ENCODE measurements at regions not wholly inside any gene's neighbourhood (a gene's known extent, or its start where the extent isn't known, plus 50 kb on each side); places are given as distances from the start of the nearest gene placed in this dataset.

DNA sequence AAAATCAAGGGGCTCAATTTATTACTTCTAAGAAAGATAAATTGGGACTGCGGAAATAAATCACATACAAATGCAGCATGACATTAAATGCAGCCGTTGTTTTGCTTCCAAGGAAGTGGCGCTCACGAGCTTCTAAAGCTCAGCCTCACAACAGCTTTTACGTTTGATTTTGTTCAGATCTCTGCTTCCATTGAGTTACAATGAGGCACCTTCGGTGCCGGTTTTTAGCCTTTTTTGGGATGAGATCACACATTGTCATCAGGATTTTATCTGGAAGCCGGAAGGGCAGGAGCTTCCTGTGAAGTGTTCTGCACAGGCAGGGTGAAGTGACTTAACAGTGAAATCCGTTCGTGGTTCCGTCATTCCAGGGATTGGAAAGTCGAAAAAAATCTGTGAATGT lies 209.8 kb downstream of the DCDC2C start (continued):
- TF ChIP-seq SREBF2 (IDR thresholded peaks at IDR 0.05): no peak
- no peak for TF ChIP-seq TP53 (CRISPR knock-in tag; IDR thresholded peaks at IDR 0.05)
- no peak for TF ChIP-seq HEYL (CRISPR knock-in tag; IDR thresholded peaks at IDR 0.05)
- TF ChIP-seq POLR2A (IDR thresholded peaks at IDR 0.05; ENCODE audit: low read length): no peak
- TF ChIP-seq JUN (IDR thresholded peaks at IDR 0.05): no peak
- TF ChIP-seq EHMT2 (IDR thresholded peaks at IDR 0.05; ENCODE audit: low read depth): no peak
- TF ChIP-seq, protein P1, sequence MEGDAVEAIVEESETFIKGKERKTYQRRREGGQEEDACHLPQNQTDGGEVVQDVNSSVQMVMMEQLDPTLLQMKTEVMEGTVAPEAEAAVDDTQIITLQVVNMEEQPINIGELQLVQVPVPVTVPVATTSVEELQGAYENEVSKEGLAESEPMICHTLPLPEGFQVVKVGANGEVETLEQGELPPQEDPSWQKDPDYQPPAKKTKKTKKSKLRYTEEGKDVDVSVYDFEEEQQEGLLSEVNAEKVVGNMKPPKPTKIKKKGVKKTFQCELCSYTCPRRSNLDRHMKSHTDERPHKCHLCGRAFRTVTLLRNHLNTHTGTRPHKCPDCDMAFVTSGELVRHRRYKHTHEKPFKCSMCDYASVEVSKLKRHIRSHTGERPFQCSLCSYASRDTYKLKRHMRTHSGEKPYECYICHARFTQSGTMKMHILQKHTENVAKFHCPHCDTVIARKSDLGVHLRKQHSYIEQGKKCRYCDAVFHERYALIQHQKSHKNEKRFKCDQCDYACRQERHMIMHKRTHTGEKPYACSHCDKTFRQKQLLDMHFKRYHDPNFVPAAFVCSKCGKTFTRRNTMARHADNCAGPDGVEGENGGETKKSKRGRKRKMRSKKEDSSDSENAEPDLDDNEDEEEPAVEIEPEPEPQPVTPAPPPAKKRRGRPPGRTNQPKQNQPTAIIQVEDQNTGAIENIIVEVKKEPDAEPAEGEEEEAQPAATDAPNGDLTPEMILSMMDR (IDR thresholded peaks at IDR 0.05): no peak
- no peak for TF ChIP-seq ZSCAN20 (CRISPR knock-in tag; IDR thresholded peaks at IDR 0.05)
- no peak for TF ChIP-seq MYC (IDR thresholded peaks at IDR 0.05; ENCODE audit: borderline replicate concordance, low read length)

DNA sequence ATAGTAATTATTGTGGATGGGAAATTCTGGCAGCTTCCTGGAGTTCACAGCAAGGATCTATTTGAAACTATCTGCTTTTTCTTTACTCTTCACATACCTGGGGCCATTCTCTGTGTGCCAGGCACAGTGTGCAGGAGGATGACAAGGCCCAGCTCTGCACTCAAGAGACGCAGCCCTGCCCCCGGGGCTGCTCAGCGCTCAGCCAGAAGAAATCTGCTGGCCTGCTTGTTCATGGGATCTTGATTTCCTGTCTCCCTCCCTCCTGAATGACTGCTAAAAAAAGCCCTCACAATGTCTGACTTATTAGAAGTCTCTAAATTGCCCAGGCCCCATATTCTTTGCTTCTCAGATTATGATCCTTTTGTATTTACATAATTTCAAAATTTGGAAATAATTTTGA lies 210.9 kb downstream of the DCDC2C start:
- no peak overlapping the region for H3K4me2 ChIP-seq
- DNase-seq (ENCODE audit: low read depth in 1 of 2, low spot score in 1 of 2) (no peak), FAIRE-seq (no peak), ATAC-seq (no peak)
- no peak overlapping the region for H3K4me3 ChIP-seq
- WGBS (ENCODE audit: missing lambda C conversion rate): 27% methylated on average over 3 of the region's 3 CpGs
- ChIA-PET CTCF (no interaction called here), POLR2A (no interaction called here)
- peaks cover 4% of the 10 kb centered on the region; the same call in 1 of the 3 replicates for H3K9me3 ChIP-seq
- TF ChIP-seq NPAS2 (CRISPR knock-in tag; IDR thresholded peaks at IDR 0.05; ENCODE audit: borderline replicate concordance) (no peak), FOXS1 (CRISPR knock-in tag; IDR thresholded peaks at IDR 0.05) (no peak), PHF8 (IDR thresholded peaks at IDR 0.05; ENCODE audit: borderline replicate concordance, low read depth) (no peak), HOXA7 (CRISPR knock-in tag; IDR thresholded peaks at IDR 0.05) (no peak), KDM5A (IDR thresholded peaks at IDR 0.05) (no peak), RCOR1 (IDR thresholded peaks at IDR 0.05; ENCODE audit: low read depth, low read length) (no peak)
- TF ChIP-seq, protein P2, sequence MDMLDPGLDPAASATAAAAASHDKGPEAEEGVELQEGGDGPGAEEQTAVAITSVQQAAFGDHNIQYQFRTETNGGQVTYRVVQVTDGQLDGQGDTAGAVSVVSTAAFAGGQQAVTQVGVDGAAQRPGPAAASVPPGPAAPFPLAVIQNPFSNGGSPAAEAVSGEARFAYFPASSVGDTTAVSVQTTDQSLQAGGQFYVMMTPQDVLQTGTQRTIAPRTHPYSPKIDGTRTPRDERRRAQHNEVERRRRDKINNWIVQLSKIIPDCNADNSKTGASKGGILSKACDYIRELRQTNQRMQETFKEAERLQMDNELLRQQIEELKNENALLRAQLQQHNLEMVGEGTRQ (IDR thresholded peaks at IDR 0.05): no peak
- TF ChIP-seq, protein P3, sequence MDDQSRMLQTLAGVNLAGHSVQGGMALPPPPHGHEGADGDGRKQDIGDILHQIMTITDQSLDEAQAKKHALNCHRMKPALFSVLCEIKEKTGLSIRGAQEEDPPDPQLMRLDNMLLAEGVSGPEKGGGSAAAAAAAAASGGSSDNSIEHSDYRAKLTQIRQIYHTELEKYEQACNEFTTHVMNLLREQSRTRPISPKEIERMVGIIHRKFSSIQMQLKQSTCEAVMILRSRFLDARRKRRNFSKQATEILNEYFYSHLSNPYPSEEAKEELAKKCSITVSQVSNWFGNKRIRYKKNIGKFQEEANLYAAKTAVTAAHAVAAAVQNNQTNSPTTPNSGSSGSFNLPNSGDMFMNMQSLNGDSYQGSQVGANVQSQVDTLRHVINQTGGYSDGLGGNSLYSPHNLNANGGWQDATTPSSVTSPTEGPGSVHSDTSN (IDR thresholded peaks at IDR 0.05): no peak
- no peaks in the 10 kb centered on the region for H3K4me1 ChIP-seq
- H3K27ac ChIP-seq: no peak overlapping the region

DNA sequence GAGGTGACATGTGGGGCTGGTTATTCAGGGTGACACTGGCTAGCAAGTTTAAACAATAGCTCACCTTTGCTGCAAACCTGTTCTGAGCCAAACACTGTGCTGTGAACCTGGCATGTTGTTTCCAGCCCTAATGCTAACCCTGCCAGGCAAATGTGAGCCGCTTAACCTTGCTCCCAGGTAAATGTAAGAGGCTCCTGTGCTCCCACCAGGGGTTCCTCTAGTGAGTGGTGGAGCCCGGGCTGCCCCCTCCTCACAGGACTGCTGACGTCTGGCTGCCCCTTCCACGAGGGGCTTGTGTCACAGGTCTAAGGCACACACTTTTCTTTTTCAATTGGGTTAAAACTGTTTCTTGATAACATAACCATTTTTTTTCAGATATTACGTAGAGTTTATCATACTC lies 223.7 kb downstream of the DCDC2C start:
- FAIRE-seq: no peak
- DNase-seq (ENCODE audit: low read depth in 1 of 2, low spot score in 1 of 2): no peak
- H3K27ac ChIP-seq: no peak overlapping the region
- no peak overlapping the region for H3K4me3 ChIP-seq
- CTCF ChIA-PET: no interaction called here
- no peaks in the 10 kb centered on the region for H3K9me3 ChIP-seq
- ATAC-seq: no peak
- H3K4me1 ChIP-seq: no peaks in the 10 kb centered on the region
- POLR2A ChIA-PET: no interaction called here
- no peak overlapping the region for H3K4me2 ChIP-seq
- WGBS (ENCODE audit: missing lambda C conversion rate): 13% methylated on average over 5 of the region's 5 CpGs
- TF ChIP-seq, protein P4, sequence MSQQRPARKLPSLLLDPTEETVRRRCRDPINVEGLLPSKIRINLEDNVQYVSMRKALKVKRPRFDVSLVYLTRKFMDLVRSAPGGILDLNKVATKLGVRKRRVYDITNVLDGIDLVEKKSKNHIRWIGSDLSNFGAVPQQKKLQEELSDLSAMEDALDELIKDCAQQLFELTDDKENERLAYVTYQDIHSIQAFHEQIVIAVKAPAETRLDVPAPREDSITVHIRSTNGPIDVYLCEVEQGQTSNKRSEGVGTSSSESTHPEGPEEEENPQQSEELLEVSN (IDR thresholded peaks at IDR 0.05; ENCODE audit: borderline replicate concordance, low read depth): no peak
- TF ChIP-seq SREBF2 (IDR thresholded peaks at IDR 0.05) (no peak), NFE2L2 (conservative IDR thresholded peaks at IDR 0.05; ENCODE audit: low read length) (no peak), GATA3 (IDR thresholded peaks at IDR 0.05; ENCODE audit: borderline replicate concordance) (no peak), CHD2 (IDR thresholded peaks at IDR 0.05; ENCODE audit: low read length, partially characterized antibody) (no peak), KDM5A (IDR thresholded peaks at IDR 0.05) (no peak), EP300 (IDR thresholded peaks at IDR 0.05) (no peak), MAZ (IDR thresholded peaks at IDR 0.05; ENCODE audit: borderline replicate concordance, low read depth, low read length) (no peak), HOXB5 (CRISPR knock-in tag; IDR thresholded peaks at IDR 0.05) (no peak), TFCP2L1 (CRISPR knock-in tag; IDR thresholded peaks at IDR 0.05) (no peak), RAD21 (conservative IDR thresholded peaks at IDR 0.05 in 1 of 2, IDR thresholded peaks at IDR 0.05 in 1 of 2) (no peak), HEYL (CRISPR knock-in tag; IDR thresholded peaks at IDR 0.05) (no peak), CHD4 (IDR thresholded peaks at IDR 0.05; ENCODE audit: borderline replicate concordance) (no peak), CBX8 (IDR thresholded peaks at IDR 0.05) (no peak), JUNB (IDR thresholded peaks at IDR 0.05) (no peak)
- TF ChIP-seq, protein P5, sequence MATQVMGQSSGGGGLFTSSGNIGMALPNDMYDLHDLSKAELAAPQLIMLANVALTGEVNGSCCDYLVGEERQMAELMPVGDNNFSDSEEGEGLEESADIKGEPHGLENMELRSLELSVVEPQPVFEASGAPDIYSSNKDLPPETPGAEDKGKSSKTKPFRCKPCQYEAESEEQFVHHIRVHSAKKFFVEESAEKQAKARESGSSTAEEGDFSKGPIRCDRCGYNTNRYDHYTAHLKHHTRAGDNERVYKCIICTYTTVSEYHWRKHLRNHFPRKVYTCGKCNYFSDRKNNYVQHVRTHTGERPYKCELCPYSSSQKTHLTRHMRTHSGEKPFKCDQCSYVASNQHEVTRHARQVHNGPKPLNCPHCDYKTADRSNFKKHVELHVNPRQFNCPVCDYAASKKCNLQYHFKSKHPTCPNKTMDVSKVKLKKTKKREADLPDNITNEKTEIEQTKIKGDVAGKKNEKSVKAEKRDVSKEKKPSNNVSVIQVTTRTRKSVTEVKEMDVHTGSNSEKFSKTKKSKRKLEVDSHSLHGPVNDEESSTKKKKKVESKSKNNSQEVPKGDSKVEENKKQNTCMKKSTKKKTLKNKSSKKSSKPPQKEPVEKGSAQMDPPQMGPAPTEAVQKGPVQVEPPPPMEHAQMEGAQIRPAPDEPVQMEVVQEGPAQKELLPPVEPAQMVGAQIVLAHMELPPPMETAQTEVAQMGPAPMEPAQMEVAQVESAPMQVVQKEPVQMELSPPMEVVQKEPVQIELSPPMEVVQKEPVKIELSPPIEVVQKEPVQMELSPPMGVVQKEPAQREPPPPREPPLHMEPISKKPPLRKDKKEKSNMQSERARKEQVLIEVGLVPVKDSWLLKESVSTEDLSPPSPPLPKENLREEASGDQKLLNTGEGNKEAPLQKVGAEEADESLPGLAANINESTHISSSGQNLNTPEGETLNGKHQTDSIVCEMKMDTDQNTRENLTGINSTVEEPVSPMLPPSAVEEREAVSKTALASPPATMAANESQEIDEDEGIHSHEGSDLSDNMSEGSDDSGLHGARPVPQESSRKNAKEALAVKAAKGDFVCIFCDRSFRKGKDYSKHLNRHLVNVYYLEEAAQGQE (IDR thresholded peaks at IDR 0.05): no peak
- TF ChIP-seq, protein P6, sequence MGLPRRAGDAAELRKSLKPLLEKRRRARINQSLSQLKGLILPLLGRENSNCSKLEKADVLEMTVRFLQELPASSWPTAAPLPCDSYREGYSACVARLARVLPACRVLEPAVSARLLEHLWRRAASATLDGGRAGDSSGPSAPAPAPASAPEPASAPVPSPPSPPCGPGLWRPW (IDR thresholded peaks at IDR 0.05): no peak
